ENCODE measurements at regions not wholly inside any gene's neighbourhood (a gene's known extent, or its start where the extent isn't known, plus 50 kb on each side); places are given as distances from the start of the nearest gene placed in this dataset.

GRCh38 chr2:44859337-44859736 is 82.2 kb upstream of the SIX3 start:
- TF ChIP-seq CTCF (IDR thresholded peaks at IDR 0.05) = no peak
- TF ChIP-seq POLR2A (IDR thresholded peaks at IDR 0.05) = no peak

All from lower leg skin (tissue), 3 donors.